HL-60 (cell line): ENCODE measurements at regions not wholly inside any gene's neighbourhood (a gene's known extent, or its start where the extent isn't known, plus 50 kb on each side); places are given as distances from the start of the nearest gene placed in this dataset.

ENCODE experiments used
- GABPA ChIP-seq: IDR thresholded peaks from 2 replicates; pipeline ENCODE4 v1.6.1; 2012; ENCODE audit warnings: low read depth
- POLR2AphosphoS5 ChIP-seq: IDR thresholded peaks from 2 replicates; pipeline ENCODE4 v1.6.1; 2012; ENCODE audit warnings: low read depth
- SPI1 ChIP-seq: IDR thresholded peaks from 2 replicates; pipeline ENCODE4 v1.6.1; 2012; ENCODE audit warnings: low read depth, mild to moderate bottlenecking, borderline replicate concordance
- TF ChIP-seq, protein P1 (sequence below): IDR thresholded peaks from one replicate; pipeline ENCODE4 v1.5.1; 2011; ENCODE audit warnings: low read length, control low read depth, inconsistent platforms; ENCODE audit not compliant: insufficient read depth
- TF ChIP-seq, protein P2 (sequence below): IDR thresholded peaks from 2 replicates; pipeline ENCODE4 v1.6.1; 2012; ENCODE audit warnings: low read depth; ENCODE audit not compliant: insufficient replicate concordance

DNA sequence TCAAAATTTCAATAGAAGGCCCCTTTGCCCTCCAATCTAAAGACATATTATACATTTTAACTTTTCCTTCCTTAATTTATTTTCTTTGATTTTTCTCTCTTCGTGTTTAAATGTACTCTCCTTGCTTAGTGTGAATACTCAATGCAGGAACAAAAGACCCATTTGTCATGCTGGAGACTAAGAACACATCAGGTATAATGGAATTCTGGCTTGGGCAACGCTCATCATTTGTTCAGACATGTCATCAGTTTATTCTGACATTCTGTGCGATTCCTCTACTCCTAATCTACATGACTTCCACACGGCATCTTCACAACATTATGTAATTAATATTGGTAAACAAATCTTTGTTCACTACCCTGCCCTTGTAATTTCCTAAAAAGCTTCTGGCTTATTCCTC is 136.6 kb upstream of the LRRN1 start:
- TF ChIP-seq, protein P1, sequence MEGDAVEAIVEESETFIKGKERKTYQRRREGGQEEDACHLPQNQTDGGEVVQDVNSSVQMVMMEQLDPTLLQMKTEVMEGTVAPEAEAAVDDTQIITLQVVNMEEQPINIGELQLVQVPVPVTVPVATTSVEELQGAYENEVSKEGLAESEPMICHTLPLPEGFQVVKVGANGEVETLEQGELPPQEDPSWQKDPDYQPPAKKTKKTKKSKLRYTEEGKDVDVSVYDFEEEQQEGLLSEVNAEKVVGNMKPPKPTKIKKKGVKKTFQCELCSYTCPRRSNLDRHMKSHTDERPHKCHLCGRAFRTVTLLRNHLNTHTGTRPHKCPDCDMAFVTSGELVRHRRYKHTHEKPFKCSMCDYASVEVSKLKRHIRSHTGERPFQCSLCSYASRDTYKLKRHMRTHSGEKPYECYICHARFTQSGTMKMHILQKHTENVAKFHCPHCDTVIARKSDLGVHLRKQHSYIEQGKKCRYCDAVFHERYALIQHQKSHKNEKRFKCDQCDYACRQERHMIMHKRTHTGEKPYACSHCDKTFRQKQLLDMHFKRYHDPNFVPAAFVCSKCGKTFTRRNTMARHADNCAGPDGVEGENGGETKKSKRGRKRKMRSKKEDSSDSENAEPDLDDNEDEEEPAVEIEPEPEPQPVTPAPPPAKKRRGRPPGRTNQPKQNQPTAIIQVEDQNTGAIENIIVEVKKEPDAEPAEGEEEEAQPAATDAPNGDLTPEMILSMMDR: no peak
- TF ChIP-seq POLR2AphosphoS5: no peak
- TF ChIP-seq, protein P2, sequence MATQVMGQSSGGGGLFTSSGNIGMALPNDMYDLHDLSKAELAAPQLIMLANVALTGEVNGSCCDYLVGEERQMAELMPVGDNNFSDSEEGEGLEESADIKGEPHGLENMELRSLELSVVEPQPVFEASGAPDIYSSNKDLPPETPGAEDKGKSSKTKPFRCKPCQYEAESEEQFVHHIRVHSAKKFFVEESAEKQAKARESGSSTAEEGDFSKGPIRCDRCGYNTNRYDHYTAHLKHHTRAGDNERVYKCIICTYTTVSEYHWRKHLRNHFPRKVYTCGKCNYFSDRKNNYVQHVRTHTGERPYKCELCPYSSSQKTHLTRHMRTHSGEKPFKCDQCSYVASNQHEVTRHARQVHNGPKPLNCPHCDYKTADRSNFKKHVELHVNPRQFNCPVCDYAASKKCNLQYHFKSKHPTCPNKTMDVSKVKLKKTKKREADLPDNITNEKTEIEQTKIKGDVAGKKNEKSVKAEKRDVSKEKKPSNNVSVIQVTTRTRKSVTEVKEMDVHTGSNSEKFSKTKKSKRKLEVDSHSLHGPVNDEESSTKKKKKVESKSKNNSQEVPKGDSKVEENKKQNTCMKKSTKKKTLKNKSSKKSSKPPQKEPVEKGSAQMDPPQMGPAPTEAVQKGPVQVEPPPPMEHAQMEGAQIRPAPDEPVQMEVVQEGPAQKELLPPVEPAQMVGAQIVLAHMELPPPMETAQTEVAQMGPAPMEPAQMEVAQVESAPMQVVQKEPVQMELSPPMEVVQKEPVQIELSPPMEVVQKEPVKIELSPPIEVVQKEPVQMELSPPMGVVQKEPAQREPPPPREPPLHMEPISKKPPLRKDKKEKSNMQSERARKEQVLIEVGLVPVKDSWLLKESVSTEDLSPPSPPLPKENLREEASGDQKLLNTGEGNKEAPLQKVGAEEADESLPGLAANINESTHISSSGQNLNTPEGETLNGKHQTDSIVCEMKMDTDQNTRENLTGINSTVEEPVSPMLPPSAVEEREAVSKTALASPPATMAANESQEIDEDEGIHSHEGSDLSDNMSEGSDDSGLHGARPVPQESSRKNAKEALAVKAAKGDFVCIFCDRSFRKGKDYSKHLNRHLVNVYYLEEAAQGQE: no peak
- TF ChIP-seq SPI1: no peak
- no peak for TF ChIP-seq GABPA
